Gastrocnemius medialis (tissue), 4 donors: ENCODE measurements at regions not wholly inside any gene's neighbourhood (a gene's known extent, or its start where the extent isn't known, plus 50 kb on each side); places are given as distances from the start of the nearest gene placed in this dataset.

Experiments
- ATAC-seq, 2 donors: fragments of 150-250 bp; one replicate each; pipeline ENCODE4 v1.9.1; 2016
- DNase-seq, 2 donors: peaks; one replicate each; pipeline ENCODE4 v3.0.0-alpha.2; 2019
- H3K27ac ChIP-seq, 4 donors: fragments of 200-600 bp; sonication (generic); 1 replicate in 1 of 4; 2 replicates in 3 of 4; pipeline ENCODE4 v1.5.1; 2016 to 2018; ENCODE audit warnings: mild to moderate bottlenecking in 2 of 4, moderate library complexity in 1 of 4
- H3K27me3 ChIP-seq, 3 donors: fragments of 200-600 bp; sonication (generic) in 2 of 3; 1 replicate in 1 of 3; 2 replicates in 2 of 3; pipeline versions ENCODE4 v1.5.1 to v1.6.0; 2016 to 2019; ENCODE audit warnings: mild to moderate bottlenecking in 1 of 3, moderate library complexity in 1 of 3
- H3K36me3 ChIP-seq, 2 donors: fragments of 200-600 bp; sonication (generic) in 1 of 2; one replicate each; pipeline ENCODE4 v1.5.1; 2017 to 2018
- H3K4me1 ChIP-seq, 2 donors: fragments of 200-600 bp; sonication (generic) in 1 of 2; one replicate each; pipeline ENCODE4 v1.5.1; 2016 to 2017; ENCODE audit warnings: mild to moderate bottlenecking in 2 of 2
- H3K4me3 ChIP-seq, 4 donors: fragments of 200-600 bp; sonication (generic) in 3 of 4; 1 replicate in 1 of 4; 2 replicates in 3 of 4; pipeline ENCODE4 v1.5.1; 2016 to 2019; ENCODE audit warnings: mild to moderate bottlenecking in 2 of 4
- H3K9me3 ChIP-seq, 3 donors: fragments of 200-600 bp; sonication (generic) in 2 of 3; 1 replicate in 1 of 3; 2 replicates in 2 of 3; pipeline ENCODE4 v1.5.1; 2016 to 2019
- POLR2A ChIP-seq, 2 donors: fragments of 450-650 bp; IDR thresholded peaks; one replicate each; pipeline ENCODE4 v1.6.1; 2017; ENCODE audit warnings: antibody characterized with exemption in 2 of 2, mild to moderate bottlenecking in 2 of 2, moderate library complexity in 2 of 2
- in situ Hi-C, 4 donors: fragments of 200-750 bp; cut with MboI; loops; one replicate each; pipeline versions ENCODE4 v1.15.0 to v1.8.0; 2017; ENCODE audit warnings: low sequenced_read_pairs in 4 of 4
- intact Hi-C: fragments of 100-400 bp; cut with DNase I; formaldehyde crosslinking; loops from one replicate; pipeline ENCODE4 v1.15.1; 2023; ENCODE audit warnings: low total_unique reads
- TF ChIP-seq, protein P1 (sequence below), 5 experiments: fragments of 450-650 bp in 3 of 5; fragments of 200-600 bp in 2 of 5; sonication (generic) in 2 of 5; IDR thresholded peaks in 4 of 5; conservative IDR thresholded peaks in 1 of 5; 1 replicate in 4 of 5; 2 replicates in 1 of 5; pipeline ENCODE4 v1.5.1; 2016 to 2019; ENCODE audit warnings: antibody characterized with exemption in 5 of 5, mild to moderate bottlenecking in 3 of 5, moderate library complexity in 3 of 5

- ATAC-seq (no peak), DNase-seq (no peak)
- no peak overlapping the region for H3K27ac ChIP-seq
- in situ Hi-C loops (no loop called here), intact Hi-C loops (no loop called here)
- no peak overlapping the region for H3K4me3 ChIP-seq
- no peaks in the 10 kb centered on the region for H3K4me1 ChIP-seq
- H3K9me3 ChIP-seq, result no peaks in the 10 kb centered on the region
- H3K27me3 ChIP-seq, result no peaks in the 10 kb centered on the region
- TF ChIP-seq POLR2A (IDR thresholded peaks at IDR 0.05), result no peak
- TF ChIP-seq, protein P1, sequence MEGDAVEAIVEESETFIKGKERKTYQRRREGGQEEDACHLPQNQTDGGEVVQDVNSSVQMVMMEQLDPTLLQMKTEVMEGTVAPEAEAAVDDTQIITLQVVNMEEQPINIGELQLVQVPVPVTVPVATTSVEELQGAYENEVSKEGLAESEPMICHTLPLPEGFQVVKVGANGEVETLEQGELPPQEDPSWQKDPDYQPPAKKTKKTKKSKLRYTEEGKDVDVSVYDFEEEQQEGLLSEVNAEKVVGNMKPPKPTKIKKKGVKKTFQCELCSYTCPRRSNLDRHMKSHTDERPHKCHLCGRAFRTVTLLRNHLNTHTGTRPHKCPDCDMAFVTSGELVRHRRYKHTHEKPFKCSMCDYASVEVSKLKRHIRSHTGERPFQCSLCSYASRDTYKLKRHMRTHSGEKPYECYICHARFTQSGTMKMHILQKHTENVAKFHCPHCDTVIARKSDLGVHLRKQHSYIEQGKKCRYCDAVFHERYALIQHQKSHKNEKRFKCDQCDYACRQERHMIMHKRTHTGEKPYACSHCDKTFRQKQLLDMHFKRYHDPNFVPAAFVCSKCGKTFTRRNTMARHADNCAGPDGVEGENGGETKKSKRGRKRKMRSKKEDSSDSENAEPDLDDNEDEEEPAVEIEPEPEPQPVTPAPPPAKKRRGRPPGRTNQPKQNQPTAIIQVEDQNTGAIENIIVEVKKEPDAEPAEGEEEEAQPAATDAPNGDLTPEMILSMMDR (IDR thresholded peaks at IDR 0.05 in 4 of 5, conservative IDR thresholded peaks at IDR 0.05 in 1 of 5), result no peak
- no peaks in the 10 kb centered on the region for H3K36me3 ChIP-seq
These were observed 381.5 kb upstream of the PRKX start for GRCh38 chrX:4094926-4095325.

DNA sequence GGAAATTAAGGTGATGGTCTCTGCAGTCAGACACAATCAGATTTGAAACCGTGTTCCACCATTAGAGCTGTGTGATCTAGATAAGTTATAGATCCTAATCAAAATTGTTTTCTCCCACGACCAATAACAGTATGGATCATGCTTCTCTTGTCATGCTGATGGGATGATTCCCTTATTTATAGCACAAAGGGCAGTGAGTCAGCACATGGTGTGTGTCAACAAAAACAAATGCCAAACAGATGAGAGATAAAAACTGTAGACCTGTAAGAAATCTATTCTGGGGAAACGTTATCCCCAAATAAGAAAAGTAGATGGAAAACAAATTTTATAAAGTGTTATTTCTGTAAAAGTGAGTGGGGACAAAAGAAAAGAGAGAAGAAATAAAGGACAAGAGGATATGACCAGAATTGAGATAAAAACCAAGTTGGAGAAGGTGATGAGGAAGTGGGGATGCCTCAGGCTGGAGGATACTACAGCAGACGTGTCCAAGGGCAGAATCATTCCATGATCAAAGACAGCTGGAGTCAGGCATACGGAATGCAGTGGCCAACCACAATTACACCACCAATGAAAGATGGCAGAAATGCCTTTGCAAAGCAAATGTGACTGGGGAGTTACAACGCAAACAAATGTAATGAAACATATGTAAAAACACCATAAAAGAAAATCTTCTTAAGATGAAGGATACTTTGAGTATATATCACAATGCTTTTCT is 377.8 kb upstream of the PRKX start:
- Histone ChIP-seq H3K9me3 (no peaks in the 10 kb centered on the region), H3K36me3 (no peaks in the 10 kb centered on the region), H3K4me1 (no peaks in the 10 kb centered on the region), H3K4me3 (no peak overlapping the region), H3K27ac (no peak overlapping the region), H3K27me3 (no peaks in the 10 kb centered on the region)
- DNase-seq, result no peak
- ATAC-seq, result no peak
- in situ Hi-C loops (no loop called here), intact Hi-C loops (no loop called here)
- TF ChIP-seq, protein P1 (IDR thresholded peaks at IDR 0.05 in 4 of 5, conservative IDR thresholded peaks at IDR 0.05 in 1 of 5), result no peak
- no peak for TF ChIP-seq POLR2A (IDR thresholded peaks at IDR 0.05)

DNA sequence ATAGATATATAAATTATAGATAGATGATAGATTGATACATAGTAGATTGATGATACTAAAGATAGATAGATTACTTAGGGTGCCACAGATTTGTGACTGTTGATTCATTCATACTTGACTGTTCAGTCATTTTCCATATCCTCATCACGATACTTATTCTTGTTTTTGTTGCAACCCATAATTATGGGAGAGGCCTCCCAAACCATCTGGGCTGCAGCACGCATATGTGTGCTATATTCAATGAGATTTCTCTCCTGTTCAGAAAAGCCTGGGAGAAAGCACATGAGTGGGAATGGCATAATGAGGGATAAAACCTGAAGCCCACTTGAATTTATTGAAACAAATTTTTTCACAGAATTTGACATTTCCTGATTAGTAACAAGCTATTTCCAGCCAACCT is 346.4 kb upstream of the PRKX start:
- H3K27ac ChIP-seq, result no peak overlapping the region
- DNase-seq, result no peak
- in situ Hi-C loops (no loop called here), intact Hi-C loops (no loop called here)
- no peaks in the 10 kb centered on the region for H3K4me1 ChIP-seq
- no peak for ATAC-seq
- H3K4me3 ChIP-seq, result no peak overlapping the region
- no peaks in the 10 kb centered on the region for H3K9me3 ChIP-seq
- TF ChIP-seq POLR2A (IDR thresholded peaks at IDR 0.05), result no peak
- TF ChIP-seq, protein P1 (IDR thresholded peaks at IDR 0.05 in 4 of 5, conservative IDR thresholded peaks at IDR 0.05 in 1 of 5), result no peak
- no peaks in the 10 kb centered on the region for H3K27me3 ChIP-seq
- no peaks in the 10 kb centered on the region for H3K36me3 ChIP-seq

DNA sequence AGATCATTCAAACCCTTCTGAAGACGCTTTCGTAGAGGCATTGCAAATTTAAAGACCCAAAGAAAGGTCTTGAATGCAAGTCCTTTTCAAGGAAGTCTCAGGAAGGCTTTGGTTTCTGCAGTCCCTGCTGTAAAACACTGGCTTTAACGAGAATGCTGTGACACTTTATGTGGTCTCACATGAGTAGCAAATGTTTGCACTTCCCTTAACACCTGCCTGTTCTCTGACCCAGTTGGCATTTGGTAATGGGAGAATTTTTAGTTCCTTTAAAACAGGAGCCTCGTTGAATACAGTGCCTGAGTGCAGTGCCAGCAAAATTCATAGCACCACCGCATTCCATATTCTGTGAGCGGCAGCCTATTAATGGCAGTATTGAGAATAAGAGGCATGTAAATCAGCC is 330.5 kb upstream of the PRKX start:
- Histone ChIP-seq H3K4me1 (no peaks in the 10 kb centered on the region), H3K4me3 (no peak overlapping the region), H3K9me3 (no peaks in the 10 kb centered on the region), H3K27me3 (no peaks in the 10 kb centered on the region), H3K36me3 (no peaks in the 10 kb centered on the region), H3K27ac (no peak overlapping the region)
- DNase-seq (no peak), ATAC-seq (no peak)
- intact Hi-C loops (no loop called here), in situ Hi-C loops (no loop called here)
- TF ChIP-seq, protein P1 (IDR thresholded peaks at IDR 0.05 in 4 of 5, conservative IDR thresholded peaks at IDR 0.05 in 1 of 5), result no peak
- TF ChIP-seq POLR2A (IDR thresholded peaks at IDR 0.05), result no peak

- no peaks in the 10 kb centered on the region for H3K4me1 ChIP-seq
- intact Hi-C loops (no loop called here), in situ Hi-C loops (no loop called here)
- H3K27me3 ChIP-seq, result no peaks in the 10 kb centered on the region
- no peak overlapping the region for H3K27ac ChIP-seq
- no peak for ATAC-seq
- TF ChIP-seq, protein P1 (IDR thresholded peaks at IDR 0.05 in 4 of 5, conservative IDR thresholded peaks at IDR 0.05 in 1 of 5), result no peak
- TF ChIP-seq POLR2A (IDR thresholded peaks at IDR 0.05), result no peak
- no peak overlapping the region for H3K4me3 ChIP-seq
- DNase-seq, result no peak
- no peaks in the 10 kb centered on the region for H3K36me3 ChIP-seq
- H3K9me3 ChIP-seq, result no peaks in the 10 kb centered on the region
These were observed 322.4 kb upstream of the PRKX start for GRCh38 chrX:4035874-4036273.
